Esophagus squamous epithelium (tissue), 5 donors: ENCODE measurements at regions not wholly inside any gene's neighbourhood (a gene's known extent, or its start where the extent isn't known, plus 50 kb on each side); places are given as distances from the start of the nearest gene placed in this dataset.

Experiments used
- DNase-seq: peaks from one replicate; lab custom pipeline; 2025; lab: John Stamatoyannopoulos, UW
- H3K27ac ChIP-seq, 4 donors: fragments of 200-600 bp; sonication (generic); one replicate each; pipeline ENCODE4 v1.5.1; 2016 to 2019; ENCODE audit warnings: mild to moderate bottlenecking in 1 of 4
- H3K27me3 ChIP-seq, 4 donors: fragments of 200-600 bp; sonication (generic); 1 replicate in 3 of 4; 2 replicates in 1 of 4; pipeline versions ENCODE4 v1.5.1 to v1.6.0; 2017 to 2021; ENCODE audit warnings: antibody characterized with exemption in 1 of 4
- H3K36me3 ChIP-seq, 3 donors: fragments of 200-600 bp; sonication (generic); one replicate each; pipeline ENCODE4 v1.5.1; 2016 to 2019
- H3K4me1 ChIP-seq, 3 donors: fragments of 200-600 bp; sonication (generic); one replicate each; pipeline ENCODE4 v1.5.1; 2017 to 2019
- H3K4me3 ChIP-seq, 4 donors: fragments of 200-600 bp; sonication (generic); 1 replicate in 3 of 4; 2 replicates in 1 of 4; pipeline ENCODE4 v1.5.1; 2016 to 2019; ENCODE audit warnings: mild to moderate bottlenecking in 2 of 4, moderate library complexity in 1 of 4
- H3K9me3 ChIP-seq, 3 donors: fragments of 200-600 bp; sonication (generic); one replicate each; pipeline ENCODE4 v1.5.1; 2016 to 2019
- POLR2A ChIP-seq, 4 donors: fragments of 450-650 bp; IDR thresholded peaks; one replicate each; pipeline ENCODE4 v1.6.1; 2017; ENCODE audit warnings: antibody characterized with exemption in 4 of 4, mild to moderate bottlenecking in 4 of 4, moderate library complexity in 3 of 4
- WGBS, 2 donors: methylation state at CpG; one replicate each; pipeline ENCODE4 v1.1.5; 2018; 5-methylcytosine and 5-hydroxymethylcytosine counted together
- intact Hi-C: fragments of 100-400 bp; cut with DNase I; formaldehyde crosslinking; loops from one replicate; pipeline ENCODE4 v1.15.0; 2022
- TF ChIP-seq, protein P1 (sequence below), 6 experiments: fragments of 450-650 bp in 4 of 6; fragments of 200-600 bp in 2 of 6; sonication (generic) in 2 of 6; IDR thresholded peaks; one replicate each; pipeline ENCODE4 v1.5.1; 2016 to 2019; ENCODE audit warnings: antibody characterized with exemption in 6 of 6, mild to moderate bottlenecking in 4 of 6, moderate library complexity in 4 of 6
- donor health status: DM: yes; HTN: yes; CAD: no.

DNA sequence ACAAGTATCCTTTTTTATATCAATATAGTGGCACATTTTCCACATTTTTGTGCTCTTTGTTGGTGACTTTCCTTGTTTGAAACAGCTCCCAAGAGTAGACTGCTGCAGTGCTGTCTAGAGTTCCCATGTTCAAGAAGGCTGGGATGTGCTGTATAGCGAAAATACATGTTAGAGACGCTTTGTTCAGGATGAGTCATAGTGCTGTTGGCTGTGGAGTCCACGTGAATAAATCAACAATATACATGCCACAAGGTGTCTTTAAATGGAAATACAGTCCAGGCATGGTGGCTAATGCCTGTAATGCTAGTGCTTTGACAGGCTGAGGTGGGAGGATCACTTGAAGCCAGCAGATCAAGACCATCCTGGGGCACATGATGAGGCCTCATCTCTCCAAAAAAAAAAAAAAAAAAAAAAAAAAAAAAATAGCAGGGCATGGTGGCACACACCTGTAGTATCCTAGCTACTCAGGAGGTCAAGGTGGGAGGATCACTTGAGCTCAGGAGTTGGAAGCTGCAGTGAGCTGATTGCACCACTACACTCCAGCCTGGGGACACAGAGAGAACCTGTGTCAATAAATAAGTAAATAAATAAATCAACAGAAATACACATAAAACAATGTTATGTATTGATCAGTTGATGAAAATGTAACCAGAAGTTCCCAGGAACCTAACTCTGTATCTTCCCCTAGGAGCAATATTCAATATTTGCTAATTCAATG, 256.8 kb upstream of the STS start:
- TF ChIP-seq, protein P1, sequence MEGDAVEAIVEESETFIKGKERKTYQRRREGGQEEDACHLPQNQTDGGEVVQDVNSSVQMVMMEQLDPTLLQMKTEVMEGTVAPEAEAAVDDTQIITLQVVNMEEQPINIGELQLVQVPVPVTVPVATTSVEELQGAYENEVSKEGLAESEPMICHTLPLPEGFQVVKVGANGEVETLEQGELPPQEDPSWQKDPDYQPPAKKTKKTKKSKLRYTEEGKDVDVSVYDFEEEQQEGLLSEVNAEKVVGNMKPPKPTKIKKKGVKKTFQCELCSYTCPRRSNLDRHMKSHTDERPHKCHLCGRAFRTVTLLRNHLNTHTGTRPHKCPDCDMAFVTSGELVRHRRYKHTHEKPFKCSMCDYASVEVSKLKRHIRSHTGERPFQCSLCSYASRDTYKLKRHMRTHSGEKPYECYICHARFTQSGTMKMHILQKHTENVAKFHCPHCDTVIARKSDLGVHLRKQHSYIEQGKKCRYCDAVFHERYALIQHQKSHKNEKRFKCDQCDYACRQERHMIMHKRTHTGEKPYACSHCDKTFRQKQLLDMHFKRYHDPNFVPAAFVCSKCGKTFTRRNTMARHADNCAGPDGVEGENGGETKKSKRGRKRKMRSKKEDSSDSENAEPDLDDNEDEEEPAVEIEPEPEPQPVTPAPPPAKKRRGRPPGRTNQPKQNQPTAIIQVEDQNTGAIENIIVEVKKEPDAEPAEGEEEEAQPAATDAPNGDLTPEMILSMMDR (IDR thresholded peaks at IDR 0.05), result no peak
- no peak for TF ChIP-seq POLR2A (IDR thresholded peaks at IDR 0.05)
- intact Hi-C loops, result no loop called here
- 20 to 69% methylated on average over 1 to 2 of the region's 3 CpGs for WGBS, 2 donors
- no peaks in the 10 kb centered on the region for H3K36me3 ChIP-seq
- H3K27me3 ChIP-seq, result no peaks in the 10 kb centered on the region
- no peaks in the 10 kb centered on the region for H3K9me3 ChIP-seq
- no peak overlapping the region for H3K4me3 ChIP-seq
- H3K4me1 ChIP-seq, result no peaks in the 10 kb centered on the region
- no peak overlapping the region for H3K27ac ChIP-seq
- DNase-seq, result no peak

DNA sequence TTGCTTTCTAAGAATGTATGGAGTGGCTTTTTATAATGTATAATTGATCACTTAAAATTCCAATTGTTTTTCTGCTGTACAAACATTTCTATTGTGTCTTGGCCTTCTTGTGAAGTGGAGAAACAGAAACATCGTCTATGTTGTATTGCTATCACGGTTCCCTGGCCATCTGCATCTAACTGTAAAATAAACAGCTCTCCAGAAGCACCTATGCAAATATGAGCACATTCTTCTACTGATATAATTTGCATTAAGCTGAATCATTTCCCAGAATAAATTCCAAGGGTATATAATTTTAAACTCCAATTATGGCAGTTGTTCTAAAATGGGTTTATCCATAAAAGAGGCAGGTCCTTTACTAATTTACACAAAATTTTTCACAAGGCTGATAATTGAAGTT, 261.6 kb upstream of the STS start:
- DNase-seq, result no peak
- Histone ChIP-seq H3K27me3 (no peaks in the 10 kb centered on the region), H3K9me3 (no peaks in the 10 kb centered on the region), H3K36me3 (no peaks in the 10 kb centered on the region), H3K4me1 (no peaks in the 10 kb centered on the region), H3K4me3 (no peak overlapping the region), H3K27ac (no peak overlapping the region)
- TF ChIP-seq, protein P1 (IDR thresholded peaks at IDR 0.05), result no peak
- TF ChIP-seq POLR2A (IDR thresholded peaks at IDR 0.05), result no peak
- intact Hi-C loops, result no loop called here
- WGBS, 2 donors, result 54 to 67% methylated on average over 2 of the region's 2 CpGs

DNA sequence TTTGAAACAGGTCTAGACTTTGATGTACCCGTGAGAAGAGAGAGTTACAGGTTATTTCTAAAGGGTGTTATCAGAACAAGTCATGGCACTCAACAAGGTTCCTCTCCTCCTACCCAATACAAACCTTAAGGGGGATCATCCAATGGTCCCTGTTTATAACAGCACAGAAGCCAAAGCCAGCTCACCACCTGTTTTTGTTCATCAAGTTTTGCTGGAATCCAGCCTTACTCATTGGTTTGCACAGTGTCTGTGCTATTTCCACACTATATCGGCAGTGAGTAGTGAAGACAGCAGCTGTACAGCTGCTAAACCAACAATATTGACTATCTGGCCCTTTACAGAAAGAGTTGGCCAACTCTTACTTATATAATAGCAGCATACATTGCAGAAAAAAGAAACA, 262.1 kb upstream of the STS start:
- TF ChIP-seq, protein P1 (IDR thresholded peaks at IDR 0.05), result no peak
- TF ChIP-seq POLR2A (IDR thresholded peaks at IDR 0.05), result no peak
- WGBS, 2 donors, result 54 to 100% methylated on average over 1 to 2 of the region's 2 CpGs

DNA sequence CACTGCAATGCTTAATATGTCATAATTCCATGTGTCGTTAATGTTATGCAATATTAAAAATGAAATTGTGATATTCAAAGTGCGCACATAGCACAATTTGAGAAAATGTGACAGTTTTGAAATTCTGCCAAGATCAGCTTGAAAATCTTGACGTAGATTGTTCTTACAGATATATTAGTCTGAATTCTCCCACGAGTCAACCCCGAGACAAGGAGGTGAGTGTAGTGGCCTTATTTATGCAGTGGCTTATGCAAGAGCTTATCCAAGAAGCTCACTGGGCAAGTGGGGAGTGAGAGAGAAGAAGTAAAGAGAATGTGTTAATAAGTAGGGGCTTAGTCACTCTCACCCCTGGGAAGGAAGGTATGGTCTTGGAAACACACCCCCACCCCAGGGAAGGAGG, 286.1 kb upstream of the STS start:
- Histone ChIP-seq H3K27ac (no peak overlapping the region), H3K4me1 (no peaks in the 10 kb centered on the region), H3K36me3 (no peaks in the 10 kb centered on the region), H3K9me3 (no peaks in the 10 kb centered on the region), H3K4me3 (no peak overlapping the region), H3K27me3 (no peaks in the 10 kb centered on the region)
- DNase-seq, result no peak
- 69 to 91% methylated on average over 5 of the region's 5 CpGs for WGBS, 2 donors
- intact Hi-C loops, result no loop called here
- TF ChIP-seq, protein P1 (IDR thresholded peaks at IDR 0.05), result no peak
- TF ChIP-seq POLR2A (IDR thresholded peaks at IDR 0.05), result no peak

More for the DNA sequence above, 262.1 kb upstream of the STS start:
- no peak for DNase-seq
- Histone ChIP-seq H3K36me3 (no peaks in the 10 kb centered on the region), H3K4me1 (no peaks in the 10 kb centered on the region), H3K9me3 (no peaks in the 10 kb centered on the region), H3K4me3 (no peak overlapping the region), H3K27me3 (no peaks in the 10 kb centered on the region), H3K27ac (no peak overlapping the region)
- intact Hi-C loops, result no loop called here

DNA sequence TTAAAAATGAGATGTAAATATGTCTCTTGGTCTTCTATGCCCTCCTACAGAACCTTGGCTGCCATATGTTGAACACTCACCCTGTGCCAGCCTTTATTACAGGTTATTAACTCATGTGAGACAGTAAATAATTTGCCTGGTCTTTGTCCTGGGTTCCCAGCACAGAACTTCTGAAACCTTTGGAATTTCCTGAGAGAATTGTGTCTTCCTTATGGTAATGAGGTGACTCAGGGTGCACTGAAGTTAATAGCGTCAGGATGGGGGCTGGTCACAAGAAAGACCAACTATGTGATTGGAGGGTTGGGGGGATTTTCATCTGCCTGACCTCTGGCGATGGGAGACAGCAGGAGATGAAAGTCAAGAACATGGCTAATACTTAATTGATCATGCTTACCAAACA, 289.8 kb upstream of the STS start:
- TF ChIP-seq, protein P1 (IDR thresholded peaks at IDR 0.05), result no peak
- TF ChIP-seq POLR2A (IDR thresholded peaks at IDR 0.05), result no peak
- no peak overlapping the region for H3K4me3 ChIP-seq
- no peaks in the 10 kb centered on the region for H3K36me3 ChIP-seq
- H3K4me1 ChIP-seq, result no peaks in the 10 kb centered on the region
- no peak overlapping the region for H3K27ac ChIP-seq
- intact Hi-C loops, result no loop called here
- 63 to 80% methylated on average over 2 of the region's 2 CpGs for WGBS, 2 donors
- no peak for DNase-seq
- H3K27me3 ChIP-seq, result no peaks in the 10 kb centered on the region
- no peaks in the 10 kb centered on the region for H3K9me3 ChIP-seq
